NB4 (cell line): ENCODE measurements at regions not wholly inside any gene's neighbourhood (a gene's known extent, or its start where the extent isn't known, plus 50 kb on each side); places are given as distances from the start of the nearest gene placed in this dataset.

Source experiments
- DNase-seq: peaks from one replicate; pipeline ENCODE4 v3.0.0; 2010; ENCODE audit warnings: low read depth
- H3K4me3 ChIP-seq: one replicate; pipeline ENCODE4 v1.5.1; 2011; ENCODE audit warnings: mild to moderate bottlenecking, low read depth, low read length, moderate library complexity
- MYC ChIP-seq: IDR thresholded peaks from 2 replicates; pipeline ENCODE4 v1.6.1; 2011; ENCODE audit warnings: low read depth, low read length
- POLR2A ChIP-seq: IDR thresholded peaks from 2 replicates; pipeline ENCODE4 v1.6.1; 2011; ENCODE audit warnings: mild to moderate bottlenecking; ENCODE audit not compliant: insufficient read length; ENCODE audit errors: extremely low read depth
- TF ChIP-seq, protein P1 (sequence below): IDR thresholded peaks from one replicate; pipeline ENCODE4 v1.5.1; 2012; ENCODE audit warnings: low read depth, low read length
- TF ChIP-seq, protein P2 (sequence below): IDR thresholded peaks from 2 replicates; pipeline ENCODE4 v1.6.1; 2011; ENCODE audit warnings: low read depth, low read length

DNA sequence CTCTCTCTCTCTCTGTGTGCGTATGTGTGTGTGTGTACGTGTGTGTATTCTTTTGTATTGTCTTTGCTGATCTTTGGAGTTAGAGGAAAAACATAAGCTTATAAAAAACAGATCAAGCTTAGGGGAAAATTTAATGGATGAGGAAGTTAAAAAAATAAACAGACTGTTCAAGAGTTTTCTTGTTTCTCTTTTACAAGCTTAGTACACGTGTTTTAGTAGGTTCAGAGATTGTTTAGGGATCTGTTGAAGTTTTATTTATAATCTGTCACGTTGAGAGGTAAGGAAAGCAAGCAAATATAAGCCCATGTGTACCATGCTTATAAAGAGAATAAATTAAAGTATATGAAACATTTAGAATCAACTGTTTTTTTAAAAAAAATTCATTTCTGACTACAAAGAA lies 1470.3 kb upstream of the NUDT12 start:
- TF ChIP-seq MYC (no peak), POLR2A (no peak)
- TF ChIP-seq, protein P1, sequence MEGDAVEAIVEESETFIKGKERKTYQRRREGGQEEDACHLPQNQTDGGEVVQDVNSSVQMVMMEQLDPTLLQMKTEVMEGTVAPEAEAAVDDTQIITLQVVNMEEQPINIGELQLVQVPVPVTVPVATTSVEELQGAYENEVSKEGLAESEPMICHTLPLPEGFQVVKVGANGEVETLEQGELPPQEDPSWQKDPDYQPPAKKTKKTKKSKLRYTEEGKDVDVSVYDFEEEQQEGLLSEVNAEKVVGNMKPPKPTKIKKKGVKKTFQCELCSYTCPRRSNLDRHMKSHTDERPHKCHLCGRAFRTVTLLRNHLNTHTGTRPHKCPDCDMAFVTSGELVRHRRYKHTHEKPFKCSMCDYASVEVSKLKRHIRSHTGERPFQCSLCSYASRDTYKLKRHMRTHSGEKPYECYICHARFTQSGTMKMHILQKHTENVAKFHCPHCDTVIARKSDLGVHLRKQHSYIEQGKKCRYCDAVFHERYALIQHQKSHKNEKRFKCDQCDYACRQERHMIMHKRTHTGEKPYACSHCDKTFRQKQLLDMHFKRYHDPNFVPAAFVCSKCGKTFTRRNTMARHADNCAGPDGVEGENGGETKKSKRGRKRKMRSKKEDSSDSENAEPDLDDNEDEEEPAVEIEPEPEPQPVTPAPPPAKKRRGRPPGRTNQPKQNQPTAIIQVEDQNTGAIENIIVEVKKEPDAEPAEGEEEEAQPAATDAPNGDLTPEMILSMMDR: no peak
- TF ChIP-seq, protein P2, sequence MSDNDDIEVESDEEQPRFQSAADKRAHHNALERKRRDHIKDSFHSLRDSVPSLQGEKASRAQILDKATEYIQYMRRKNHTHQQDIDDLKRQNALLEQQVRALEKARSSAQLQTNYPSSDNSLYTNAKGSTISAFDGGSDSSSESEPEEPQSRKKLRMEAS: no peak
- no peak overlapping the region for H3K4me3 ChIP-seq
- no peak for DNase-seq

DNA sequence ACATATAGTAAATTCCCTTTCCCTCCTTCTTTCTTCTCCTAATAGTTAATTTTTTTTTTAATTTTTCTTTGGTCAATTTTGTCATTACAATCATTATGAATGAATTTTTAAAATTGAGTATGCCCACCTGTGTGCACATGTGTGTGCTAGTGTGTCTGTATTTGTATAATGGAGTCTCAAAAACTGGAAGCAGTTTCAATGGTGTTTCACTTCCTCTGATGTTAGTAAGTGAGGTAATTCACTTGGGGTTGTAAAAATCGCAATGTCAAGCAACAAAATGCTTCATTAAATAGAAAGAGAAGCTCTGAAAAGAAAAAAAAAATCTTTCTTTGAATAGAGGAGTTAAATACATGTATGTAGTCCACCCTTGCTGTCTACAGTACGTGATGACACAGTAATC lies 1467.6 kb upstream of the NUDT12 start:
- TF ChIP-seq MYC (no peak), POLR2A (no peak)
- TF ChIP-seq, protein P1: no peak
- TF ChIP-seq, protein P2: no peak
- no peak for DNase-seq
- H3K4me3 ChIP-seq: no peak overlapping the region

DNA sequence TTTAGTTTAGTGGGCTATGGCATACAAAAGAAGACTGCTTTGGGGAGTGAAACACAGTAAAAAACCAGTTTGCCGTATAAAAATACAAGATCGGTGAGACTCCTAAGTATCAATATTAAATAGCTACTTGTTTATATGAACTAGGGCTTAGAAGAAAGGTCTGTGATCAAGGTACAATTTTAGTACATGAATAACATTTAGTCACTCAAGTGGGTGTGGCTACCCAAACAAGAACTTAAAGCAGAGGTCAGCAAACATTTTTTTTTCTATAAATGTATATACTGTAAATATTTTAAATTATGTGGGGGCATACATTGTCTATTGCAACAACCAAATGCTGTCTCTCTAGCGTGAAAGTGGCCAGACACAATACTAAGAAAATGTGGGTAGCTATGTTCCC lies 1452.5 kb upstream of the NUDT12 start:
- no peak for DNase-seq
- TF ChIP-seq, protein P2: no peak
- TF ChIP-seq, protein P1: no peak
- TF ChIP-seq POLR2A: no peak
- no peak for TF ChIP-seq MYC
- H3K4me3 ChIP-seq: no peak overlapping the region

DNA sequence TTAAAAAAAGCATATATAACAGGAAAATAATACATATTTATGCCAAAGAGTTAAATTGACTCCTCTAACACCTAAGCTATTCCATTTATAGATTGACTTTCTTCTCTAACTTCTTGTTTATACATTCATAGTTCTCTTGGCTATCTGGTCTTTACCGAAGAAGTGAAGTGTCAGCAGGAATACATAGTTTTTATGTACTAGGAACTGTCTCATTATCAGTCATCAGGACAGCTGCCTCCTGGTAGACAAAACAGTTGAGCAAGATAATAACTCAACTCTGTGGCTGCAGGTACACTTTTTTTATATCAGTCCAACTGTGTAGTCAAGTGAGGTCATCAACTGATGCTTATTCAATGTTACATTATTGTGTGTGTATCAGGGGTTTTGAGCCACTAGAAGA lies 1436.0 kb upstream of the NUDT12 start:
- TF ChIP-seq, protein P2: no peak
- TF ChIP-seq, protein P1: no peak
- TF ChIP-seq MYC: no peak
- no peak for TF ChIP-seq POLR2A
- H3K4me3 ChIP-seq: no peak overlapping the region
- no peak for DNase-seq

DNA sequence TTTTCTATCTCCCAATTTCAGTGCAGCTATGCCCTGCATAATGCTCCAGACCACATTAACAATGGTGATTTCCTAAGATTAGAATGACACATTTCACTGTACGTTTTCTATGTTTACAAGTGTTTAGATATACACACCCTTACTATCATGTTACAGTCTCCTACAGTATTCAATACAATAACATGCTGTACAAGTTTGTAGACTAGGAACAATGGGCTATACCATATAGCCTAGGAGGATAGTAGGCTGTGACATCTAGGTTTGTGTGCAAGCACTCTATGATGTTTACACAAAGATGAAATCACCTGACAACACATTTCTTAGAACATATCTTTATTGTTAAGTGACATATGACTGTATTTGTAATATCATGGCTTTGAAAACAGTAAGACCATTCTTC lies 1435.6 kb upstream of the NUDT12 start:
- no peak for DNase-seq
- H3K4me3 ChIP-seq: no peak overlapping the region
- TF ChIP-seq POLR2A (no peak), MYC (no peak)
- TF ChIP-seq, protein P2: no peak
- TF ChIP-seq, protein P1: no peak

DNA sequence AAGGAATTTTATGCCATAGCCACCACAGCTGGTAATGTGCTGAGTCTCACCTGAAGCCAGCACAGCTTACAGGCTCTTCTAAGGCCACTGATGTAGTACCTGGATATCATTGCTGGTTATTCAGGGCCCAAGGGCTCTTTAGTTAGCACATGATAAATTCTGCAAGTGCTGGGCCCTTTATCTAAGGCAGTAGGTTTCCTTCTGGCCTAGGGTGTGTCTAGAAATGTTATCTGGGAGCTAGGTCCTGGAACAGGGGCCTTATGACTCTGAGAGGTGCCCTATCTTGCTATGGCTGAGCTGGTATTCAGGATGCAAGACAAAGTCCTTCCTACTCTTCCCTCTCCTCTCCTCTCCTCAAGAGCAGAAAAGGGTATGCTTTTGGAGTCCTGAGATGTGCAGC lies 1424.5 kb upstream of the NUDT12 start:
- H3K4me3 ChIP-seq: no peak overlapping the region
- no peak for DNase-seq
- no peak for TF ChIP-seq POLR2A
- TF ChIP-seq, protein P2: no peak
- TF ChIP-seq MYC: no peak
- TF ChIP-seq, protein P1: no peak
